Ascending aorta (tissue), 2 donors: ENCODE measurements at regions not wholly inside any gene's neighbourhood (a gene's known extent, or its start where the extent isn't known, plus 50 kb on each side); places are given as distances from the start of the nearest gene placed in this dataset.
"Not testable (repeated sequence)": the region's sequence is repeated elsewhere in the genome, so short reads cannot be mapped to it uniquely, and the experiment has no call there.

ENCODE experiments used
- DNase-seq, 2 donors: peaks; one replicate each; pipeline ENCODE4 v3.0.0-alpha.2; 2019; ENCODE audit warnings: low spot score in 2 of 2
- H3K27ac ChIP-seq, 2 donors: fragments of 200-600 bp; sonication (generic); one replicate each; pipeline ENCODE4 v1.5.1; 2016 to 2017; ENCODE audit warnings: mild to moderate bottlenecking in 1 of 2
- H3K27me3 ChIP-seq: fragments of 200-600 bp; sonication (generic); one replicate; pipeline ENCODE4 v1.5.1; 2017
- H3K36me3 ChIP-seq, 2 donors: fragments of 200-600 bp; sonication (generic); one replicate each; pipeline ENCODE4 v1.5.1; 2016
- H3K4me1 ChIP-seq, 2 donors: fragments of 200-600 bp; sonication (generic); one replicate each; pipeline ENCODE4 v1.5.1; 2016 to 2017; ENCODE audit warnings: mild to moderate bottlenecking in 1 of 2
- H3K4me3 ChIP-seq, 2 donors: fragments of 200-600 bp; sonication (generic); one replicate each; pipeline ENCODE4 v1.5.1; 2016 to 2017; ENCODE audit warnings: mild to moderate bottlenecking in 1 of 2
- H3K9me3 ChIP-seq, 2 donors: fragments of 200-600 bp; sonication (generic); one replicate each; pipeline ENCODE4 v1.5.1; 2016
- CTCF ChIP-seq, 3 experiments: fragments of 200-600 bp in 2 of 3; fragments of 450-650 bp in 1 of 3; sonication (generic) in 2 of 3; IDR thresholded peaks; one replicate each; pipeline ENCODE4 v1.5.1; 2016 to 2019; ENCODE audit warnings: antibody characterized with exemption in 3 of 3, mild to moderate bottlenecking in 1 of 3, moderate library complexity in 1 of 3
- intact Hi-C: fragments of 100-400 bp; cut with DNase I; formaldehyde crosslinking; loops from one replicate; pipeline ENCODE4 v1.15.1; 2023

GRCh38 chr10:45135443-45136198 lies 134.9 kb downstream of the ZNF22 start:
- no peak for DNase-seq
- Histone ChIP-seq H3K4me1 (no peaks in the 10 kb centered on the region), H3K27me3 (no peaks in the 10 kb centered on the region), H3K36me3 (no peaks in the 10 kb centered on the region), H3K4me3 (no peak overlapping the region), H3K9me3 (no peaks in the 10 kb centered on the region), H3K27ac (no peak overlapping the region)
- TF ChIP-seq CTCF (IDR thresholded peaks at IDR 0.05) = no peak
- intact Hi-C loops = no loop called here

- intact Hi-C loops = no loop called here
- Histone ChIP-seq H3K27ac (no peak overlapping the region), H3K9me3 (no peaks in the 10 kb centered on the region)
Measured at GRCh38 chr10:45136256-45136655, 135.5 kb downstream of the ZNF22 start.

GRCh38 chr10:45144326-45145070 lies 143.8 kb downstream of the ZNF22 start:
- intact Hi-C loops = no loop called here
- TF ChIP-seq CTCF (IDR thresholded peaks at IDR 0.05) = no peak
- no peaks in the 10 kb centered on the region for H3K36me3 ChIP-seq

More at GRCh38 chr10:45136256-45136655, 135.5 kb downstream of the ZNF22 start:
- TF ChIP-seq CTCF (IDR thresholded peaks at IDR 0.05) = no peak
- H3K4me1 ChIP-seq = no peaks in the 10 kb centered on the region
- no peak overlapping the region for H3K4me3 ChIP-seq
- no peaks in the 10 kb centered on the region for H3K27me3 ChIP-seq
- no peaks in the 10 kb centered on the region for H3K36me3 ChIP-seq
- no peak for DNase-seq

GRCh38 chr10:45145143-45145542 lies 144.4 kb downstream of the ZNF22 start:
- intact Hi-C loops, H3K36me3 ChIP-seq, H3K4me1 ChIP-seq, H3K27ac ChIP-seq, DNase-seq, H3K4me3 ChIP-seq, H3K9me3 ChIP-seq, H3K27me3 ChIP-seq: not testable (repeated sequence)

More at GRCh38 chr10:45144326-45145070, 143.8 kb downstream of the ZNF22 start:
- Histone ChIP-seq H3K9me3 (no peaks in the 10 kb centered on the region), H3K4me1 (no peaks in the 10 kb centered on the region), H3K27me3 (no peaks in the 10 kb centered on the region), H3K4me3 (no peak overlapping the region), H3K27ac (no peak overlapping the region)
- no peak for DNase-seq

GRCh38 chr10:45147000-45147399 lies 146.3 kb downstream of the ZNF22 start:
- DNase-seq = no peak
- H3K27ac ChIP-seq = no peak overlapping the region
- H3K4me1 ChIP-seq = no peaks in the 10 kb centered on the region
- intact Hi-C loops = no loop called here
- TF ChIP-seq CTCF (IDR thresholded peaks at IDR 0.05) = no peak
- H3K27me3 ChIP-seq = no peaks in the 10 kb centered on the region
- H3K36me3 ChIP-seq = no peaks in the 10 kb centered on the region
- H3K9me3 ChIP-seq = no peaks in the 10 kb centered on the region
- H3K4me3 ChIP-seq = no peak overlapping the region

GRCh38 chr10:45150997-45151396 lies 150.3 kb downstream of the ZNF22 start:
- H3K4me1 ChIP-seq = no peaks in the 10 kb centered on the region
- no peaks in the 10 kb centered on the region for H3K36me3 ChIP-seq
- no peak overlapping the region for H3K4me3 ChIP-seq
- H3K27ac ChIP-seq = no peak overlapping the region
- no peaks in the 10 kb centered on the region for H3K27me3 ChIP-seq
- intact Hi-C loops = no loop called here
- H3K9me3 ChIP-seq = no peaks in the 10 kb centered on the region
- no peak for DNase-seq
- TF ChIP-seq CTCF (IDR thresholded peaks at IDR 0.05) = no peak
